HG03097 (cell line): ENCODE measurements at regions not wholly inside any gene's neighbourhood (a gene's known extent, or its start where the extent isn't known, plus 50 kb on each side); places are given as distances from the start of the nearest gene placed in this dataset.

Experiments used
- ATAC-seq: cut with Tn5 transposase; IDR thresholded peaks from one replicate; pipeline ENCODE4 v1.9.1; 2021; ENCODE audit not compliant: unreplicated experiment, low FRiP score

DNA sequence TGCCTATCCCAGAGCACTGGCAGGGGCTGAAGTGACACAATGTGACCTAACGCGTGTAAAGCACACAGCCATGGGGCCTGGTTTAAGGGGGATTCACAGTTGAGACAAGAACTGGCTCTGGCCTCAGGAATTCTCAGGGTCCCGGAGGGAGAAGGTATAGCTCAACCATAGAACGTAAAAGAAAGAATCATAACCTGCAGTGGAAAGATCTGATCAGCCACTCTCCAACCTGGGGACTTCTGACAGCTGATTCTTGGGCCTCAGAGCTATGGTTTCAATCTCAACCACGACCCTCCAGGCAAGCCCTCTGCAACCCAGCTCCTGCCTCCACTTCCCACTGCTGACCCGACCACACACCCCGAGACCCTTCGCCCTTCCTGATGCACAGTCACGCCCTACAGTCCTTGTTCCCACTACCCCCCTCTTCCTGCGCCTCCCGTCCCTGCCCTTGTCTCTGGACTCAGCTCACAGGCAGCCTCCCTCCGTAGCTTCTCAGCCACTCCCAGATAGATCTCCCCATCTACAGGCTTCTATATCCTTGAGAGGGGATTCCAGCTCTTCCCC, 245.2 kb downstream of the BUB3 start:
- no peak for ATAC-seq

- ATAC-seq = no peak
These were observed 247.8 kb downstream of the BUB3 start for GRCh38 chr10:123402021-123402420.

- ATAC-seq = peak; percentile 64
These were observed 248.5 kb downstream of the BUB3 start for GRCh38 chr10:123402656-123403055.

DNA sequence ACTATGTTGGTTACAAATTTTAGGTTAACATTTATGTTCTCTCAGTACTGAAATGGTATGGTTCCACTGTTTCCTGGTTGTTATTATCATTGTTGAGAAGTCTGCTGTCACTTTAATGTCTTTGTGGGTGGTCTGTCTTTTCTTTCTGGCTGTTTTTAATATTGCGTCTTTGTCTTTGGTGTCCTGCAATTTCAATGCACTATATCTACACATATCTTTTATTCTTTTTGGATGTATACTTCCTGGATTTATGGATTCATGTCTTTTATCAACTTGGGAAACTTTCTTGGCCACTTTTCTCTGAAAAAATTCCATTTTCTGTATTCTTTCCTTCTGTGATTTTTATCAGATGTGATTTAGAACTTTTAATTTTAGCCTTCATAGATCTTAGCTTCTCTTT, 250.2 kb downstream of the BUB3 start:
- ATAC-seq = no peak

GRCh38 chr10:123408660-123409059, 254.5 kb downstream of the BUB3 start:
- no peak for ATAC-seq

DNA sequence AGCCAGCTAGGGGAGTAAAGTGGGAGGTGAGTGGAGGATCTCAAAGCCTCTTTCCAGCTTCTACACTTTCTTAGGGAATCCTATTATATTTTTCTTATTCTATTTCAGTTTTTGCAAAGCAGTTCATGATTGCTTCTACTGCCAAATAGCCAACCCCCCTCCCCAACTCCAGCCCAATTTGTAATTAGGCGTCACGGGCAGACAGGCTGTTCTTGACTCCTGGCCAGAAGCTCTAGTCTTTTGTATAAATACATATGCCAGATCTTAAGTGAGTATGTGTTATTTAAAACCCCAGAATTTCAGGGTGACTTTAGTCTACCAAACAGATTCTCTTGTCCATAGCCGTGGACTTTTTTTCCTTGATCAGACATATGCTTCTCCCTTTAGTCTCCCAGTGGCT, 255.2 kb downstream of the BUB3 start:
- no peak for ATAC-seq

DNA sequence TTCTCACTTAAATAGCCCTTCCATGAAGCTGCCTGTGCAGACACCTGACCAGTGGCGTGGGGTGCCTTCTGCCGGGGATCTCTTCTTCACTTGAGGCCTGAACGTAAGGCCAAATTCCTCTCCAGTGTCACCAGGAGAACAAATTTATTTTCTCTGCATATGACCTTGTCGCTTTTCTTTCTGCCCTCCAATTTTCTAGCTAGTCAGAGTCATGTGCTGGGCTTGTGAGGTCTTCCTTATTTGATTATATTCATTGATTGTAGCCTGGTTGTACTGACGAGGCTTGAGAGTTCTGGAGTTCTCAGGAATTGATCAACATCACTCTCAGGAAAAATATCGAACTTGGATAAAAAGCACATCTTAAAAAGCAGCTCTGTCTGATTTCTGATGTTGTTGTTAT, 255.7 kb downstream of the BUB3 start:
- ATAC-seq = no peak

GRCh38 chr10:123413353-123413752, 252.8 kb upstream of the GPR26 start:
- no peak for ATAC-seq

DNA sequence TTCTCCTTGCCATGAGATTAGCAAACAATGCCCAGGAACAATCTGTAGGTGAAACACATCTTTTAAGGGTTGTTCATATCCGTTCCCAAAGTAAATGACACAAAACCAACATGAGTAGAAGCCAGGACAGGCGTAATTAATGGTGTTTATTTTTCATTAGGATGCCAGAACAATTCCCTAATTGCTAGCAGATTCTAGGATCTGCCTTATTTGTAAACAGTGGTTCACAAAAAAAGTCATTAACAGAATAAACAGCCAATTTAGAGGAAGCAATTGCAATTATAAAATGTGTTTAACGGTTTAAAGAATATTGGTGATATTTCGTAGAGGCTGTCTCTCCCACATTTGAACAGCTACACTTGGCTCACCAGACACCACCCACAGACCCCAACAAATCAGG, 250.6 kb upstream of the GPR26 start:
- ATAC-seq = no peak

DNA sequence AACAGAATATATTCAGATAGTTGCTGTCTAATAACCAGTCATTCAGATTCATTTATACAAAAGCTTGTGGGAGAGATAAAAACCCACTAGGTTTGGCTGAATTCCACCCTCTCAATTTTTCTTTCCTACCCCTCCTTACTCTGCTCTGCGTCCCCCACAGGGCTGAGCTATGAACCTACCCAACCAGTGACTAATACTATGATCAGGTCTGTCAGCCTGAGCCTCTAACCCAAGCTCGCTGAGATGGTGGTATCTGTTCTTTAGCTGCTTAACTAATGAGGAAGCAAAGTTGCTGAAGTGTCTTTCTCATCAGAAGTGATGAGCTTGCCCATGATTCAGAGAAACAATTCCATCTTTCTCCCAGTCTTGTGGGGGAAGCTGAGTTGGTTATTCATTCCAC, 248.7 kb upstream of the GPR26 start:
- no peak for ATAC-seq

DNA sequence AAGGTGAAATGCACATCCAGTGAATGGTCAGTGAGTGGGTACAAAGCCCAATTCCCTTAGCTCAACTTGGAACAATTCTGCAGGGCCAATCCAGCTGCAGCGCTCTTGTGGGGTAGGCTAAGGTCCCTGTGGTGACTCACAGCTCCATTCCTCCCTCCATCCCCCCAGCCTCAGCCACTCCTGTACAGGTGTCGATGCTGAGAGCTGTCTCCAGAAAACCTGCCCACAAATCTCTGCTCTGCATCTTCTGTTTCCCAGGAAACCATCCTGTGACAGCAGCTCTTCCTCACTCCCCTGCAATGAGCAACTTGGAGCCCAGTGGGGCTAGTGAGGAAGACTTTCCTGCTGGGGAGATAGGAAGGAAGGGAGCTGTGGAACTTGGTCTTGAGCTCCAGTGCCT, 244.7 kb upstream of the GPR26 start:
- ATAC-seq = no peak

- ATAC-seq = no peak
These were observed 243.9 kb upstream of the GPR26 start for GRCh38 chr10:123422261-123422660.

- ATAC-seq = no peak
These were observed 241.6 kb upstream of the GPR26 start for GRCh38 chr10:123424537-123424936.

DNA sequence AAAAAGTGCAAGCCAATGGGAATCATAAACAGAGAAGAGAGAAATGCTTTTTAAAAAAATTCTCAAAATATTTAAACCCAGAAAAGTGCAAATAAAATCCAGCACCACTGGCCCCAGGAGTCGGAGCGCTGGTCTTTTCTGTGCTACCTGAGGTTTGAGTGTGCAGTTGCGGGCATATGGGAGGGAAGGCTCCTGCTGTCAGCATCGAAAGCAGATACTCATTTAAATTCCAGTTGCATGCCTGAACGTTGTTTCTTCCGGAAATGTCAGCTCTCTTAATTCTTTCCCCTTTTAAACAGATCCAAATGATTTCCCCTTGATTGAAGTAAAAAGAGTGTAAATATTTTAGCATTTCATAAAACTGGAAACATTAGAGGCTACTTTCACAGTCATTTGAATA, 240.5 kb upstream of the GPR26 start:
- no peak for ATAC-seq

GRCh38 chr10:123427165-123427786, 238.9 kb upstream of the GPR26 start:
- no peak for ATAC-seq

DNA sequence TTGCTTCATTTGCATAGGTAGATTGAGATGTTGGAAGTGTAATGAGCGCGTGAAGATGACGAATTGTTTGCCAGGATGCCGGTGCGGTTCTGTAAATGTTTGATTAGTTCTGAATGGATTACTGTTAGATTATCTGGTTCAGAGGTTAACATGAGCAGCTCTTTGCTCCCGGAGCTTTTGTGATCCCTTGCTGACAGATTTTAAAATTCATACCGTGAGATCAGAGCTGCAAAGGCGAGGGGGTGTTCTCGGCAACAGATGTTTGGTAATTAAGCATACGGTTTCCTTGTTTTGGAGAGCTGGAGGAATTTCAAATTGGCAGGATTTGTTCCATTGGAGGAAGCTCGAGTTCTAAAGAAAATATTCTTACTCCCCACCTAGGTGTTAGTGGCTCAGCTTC, 237.8 kb upstream of the GPR26 start:
- ATAC-seq = no peak

DNA sequence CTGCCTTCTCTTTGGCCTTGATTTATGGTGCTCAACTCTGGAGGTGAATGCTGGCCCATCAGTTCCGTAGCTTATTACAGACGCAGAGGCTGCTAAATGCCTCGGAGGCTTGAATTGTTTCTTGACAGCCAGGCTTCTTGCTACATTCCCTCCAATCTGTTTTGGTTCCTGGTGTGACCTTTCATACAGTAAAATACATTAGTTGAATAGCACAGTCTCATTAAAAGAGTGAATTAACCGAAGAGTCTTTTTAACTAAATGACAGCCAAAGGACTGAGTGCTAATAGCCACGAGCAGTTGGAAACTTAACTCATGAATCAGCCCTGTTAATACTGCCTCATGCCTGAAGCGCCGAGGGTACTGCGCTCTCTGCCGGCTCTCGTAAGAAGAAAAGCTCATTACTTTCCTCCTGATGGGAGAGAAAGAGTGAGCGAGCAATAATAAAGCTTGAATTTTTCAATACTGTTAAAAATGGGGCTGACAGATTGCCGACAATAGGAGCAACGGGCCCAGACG, 236.4 kb upstream of the GPR26 start:
- ATAC-seq = no peak

GRCh38 chr10:123433539-123433938, 232.6 kb upstream of the GPR26 start:
- ATAC-seq = no peak

GRCh38 chr10:123434435-123435039, 231.6 kb upstream of the GPR26 start:
- ATAC-seq = no peak

DNA sequence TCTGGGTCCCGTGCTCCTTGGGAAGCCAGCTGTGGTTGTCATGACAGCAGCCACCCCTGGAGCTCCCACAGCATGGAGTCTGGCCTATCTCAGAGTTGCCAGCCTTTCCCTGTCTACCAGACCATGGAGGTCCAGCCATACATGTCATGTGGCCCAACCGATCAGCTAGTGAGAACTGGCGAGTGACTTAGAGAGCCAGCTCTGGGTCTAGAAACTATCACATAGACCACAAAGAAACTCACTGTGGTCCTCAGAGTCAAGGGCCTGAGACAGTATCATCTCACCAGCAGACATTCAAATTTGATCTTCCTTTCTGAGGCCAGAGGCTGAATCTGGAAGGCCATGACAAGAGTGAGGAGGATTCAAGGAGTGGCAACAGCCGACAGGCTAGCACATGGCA, 223.3 kb upstream of the GPR26 start:
- peak; percentile 82 for ATAC-seq

GRCh38 chr10:123443924-123444323, 222.2 kb upstream of the GPR26 start:
- no peak for ATAC-seq

- ATAC-seq = no peak
These were observed 220.8 kb upstream of the GPR26 start for GRCh38 chr10:123445261-123445775.
